ENCODE measurements at regions not wholly inside any gene's neighbourhood (a gene's known extent, or its start where the extent isn't known, plus 50 kb on each side); places are given as distances from the start of the nearest gene placed in this dataset.

DNA sequence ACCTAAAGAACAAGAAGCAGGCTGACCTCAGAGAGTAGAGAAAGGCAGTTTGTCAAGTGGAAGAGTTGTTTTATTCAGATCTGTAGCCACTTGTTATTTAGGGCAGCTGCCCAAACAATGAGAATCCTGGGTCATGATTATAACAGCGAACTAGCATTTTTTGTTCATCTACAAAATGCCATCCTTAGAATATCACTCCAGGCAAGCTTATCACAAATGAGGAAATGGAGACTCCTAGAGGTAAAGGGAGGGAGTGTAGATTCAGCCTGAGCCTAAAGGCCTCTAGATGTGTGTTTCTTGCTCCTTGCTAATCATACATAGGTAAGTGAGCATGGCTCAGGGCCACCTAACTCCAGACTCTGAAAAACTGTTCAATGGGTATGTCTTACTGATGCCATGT is 126.1 kb downstream of the HNMT start:
- TF ChIP-seq CTCF (IDR thresholded peaks at IDR 0.05) (peak in 1 of 3 donors; percentile 46), POLR2A (IDR thresholded peaks at IDR 0.05) (no peak), POLR2AphosphoS5 (IDR thresholded peaks at IDR 0.05) (no peak)

Measured in breast epithelium (tissue), 3 donors.